GM23338 (cell line): ENCODE measurements at regions not wholly inside any gene's neighbourhood (a gene's known extent, or its start where the extent isn't known, plus 50 kb on each side); places are given as distances from the start of the nearest gene placed in this dataset.

Source experiments
- ATAC-seq: fragments of 200-7000 bp; cut with Tn5 transposase; 3 replicates; pipeline ENCODE4 v1.9.1; 2020
- DNase-seq: peaks from one replicate; pipeline ENCODE4 v3.0.0-alpha.2; 2015; ENCODE audit warnings: low spot score
- H2AFZ ChIP-seq: fragments of 200-600 bp; sonication (generic); 2 replicates; pipeline ENCODE4 v1.8.0; 2016; ENCODE audit warnings: antibody characterized with exemption, mild to moderate bottlenecking, moderate library complexity
- H3F3A ChIP-seq: fragments of 200-600 bp; sonication (generic); replicated peaks from 2 replicates; pipeline ENCODE4 v1.8.0; 2017; ENCODE audit warnings: antibody characterized with exemption, mixed run types, low read depth
- H3K27ac ChIP-seq: fragments of 200-600 bp; sonication (generic); 2 replicates; pipeline ENCODE4 v1.6.1; 2016; ENCODE audit warnings: low read depth
- H3K27me3 ChIP-seq: fragments of 200-600 bp; sonication (generic); 2 replicates; pipeline ENCODE4 v1.8.0; 2016; ENCODE audit warnings: mild to moderate bottlenecking, mixed run types, moderate library complexity; ENCODE audit not compliant: insufficient read depth
- H3K36me3 ChIP-seq: fragments of 200-600 bp; sonication (generic); 2 replicates; pipeline ENCODE4 v1.8.0; 2016; ENCODE audit warnings: mild to moderate bottlenecking; ENCODE audit not compliant: insufficient read depth
- H3K4me1 ChIP-seq: fragments of 200-600 bp; sonication (generic); 2 replicates; pipeline ENCODE4 v1.8.0; 2016; ENCODE audit warnings: mild to moderate bottlenecking, moderate library complexity; ENCODE audit not compliant: insufficient read depth
- H3K4me2 ChIP-seq: fragments of 200-600 bp; sonication (generic); 2 replicates; pipeline ENCODE4 v1.7.1; 2017; ENCODE audit warnings: mixed run types
- H3K4me3 ChIP-seq: fragments of 200-600 bp; sonication (generic); 2 replicates; pipeline ENCODE4 v1.6.1; 2016; ENCODE audit warnings: mixed run types
- H3K79me2 ChIP-seq: fragments of 200-600 bp; sonication (generic); replicated peaks from 2 replicates; pipeline ENCODE4 v1.8.0; 2017; ENCODE audit warnings: mild to moderate bottlenecking; ENCODE audit not compliant: insufficient read depth
- H3K9me2 ChIP-seq: fragments of 200-600 bp; sonication (generic); 2 replicates; pipeline ENCODE4 v1.8.0; 2017; ENCODE audit not compliant: insufficient read depth
- H4K20me1 ChIP-seq: fragments of 200-600 bp; sonication (generic); replicated peaks from 2 replicates; pipeline ENCODE4 v1.8.0; 2017; ENCODE audit warnings: mild to moderate bottlenecking; ENCODE audit not compliant: insufficient read depth
- H3K27ac Mint-ChIP-seq: 2 replicates; pipeline ENCODE4 v1.8.0; 2020; ENCODE audit warnings: inconsistent platforms, mild to moderate bottlenecking, moderate library complexity, mixed read lengths
- H3K27me3 Mint-ChIP-seq: 3 replicates; pipeline ENCODE4 v1.8.0; 2022; ENCODE audit warnings: low read depth, mild to moderate bottlenecking, moderate library complexity, mixed read lengths, inconsistent platforms; ENCODE audit not compliant: insufficient read depth, poor library complexity
- H3K36me3 Mint-ChIP-seq: 3 replicates; pipeline ENCODE4 v1.8.0; 2021; ENCODE audit warnings: low read depth, mild to moderate bottlenecking, inconsistent platforms, moderate library complexity, mixed read lengths
- H3K4me1 Mint-ChIP-seq: 3 replicates; pipeline ENCODE4 v1.8.0; 2020; ENCODE audit warnings: mild to moderate bottlenecking, inconsistent platforms, mixed read lengths
- H3K4me3 Mint-ChIP-seq: 3 replicates; pipeline ENCODE4 v1.8.0; 2021; ENCODE audit warnings: moderate library complexity, mild to moderate bottlenecking, inconsistent platforms, mixed read lengths
- H3K9me3 Mint-ChIP-seq: 3 replicates; pipeline ENCODE4 v1.8.0; 2020; ENCODE audit warnings: moderate library complexity, mild to moderate bottlenecking, inconsistent platforms, mixed read lengths
- CREB1 ChIP-seq: fragments of 250-450 bp; sonication (Bioruptor Pico); IDR thresholded peaks from 2 replicates; pipeline ENCODE4 v1.5.0; 2020; ENCODE audit warnings: low read depth, mild to moderate bottlenecking, moderate library complexity
- CTCF ChIP-seq, 2 experiments: fragments of 200-600 bp in 1 of 2; sonication (generic) in 1 of 2; conservative IDR thresholded peaks; 2 replicates each; pipeline versions ENCODE4 v1.5.1 to v1.6.1; 2016 to 2017; ENCODE audit warnings: antibody characterized with exemption in 2 of 2, low read depth in 2 of 2, mild to moderate bottlenecking in 2 of 2, moderate library complexity in 1 of 2
- ETS1 ChIP-seq: IDR thresholded peaks from 2 replicates; pipeline ENCODE4 v1.6.1; 2016; ENCODE audit warnings: antibody characterized with exemption
- EZH2 ChIP-seq: fragments of 200-600 bp; sonication (generic); IDR thresholded peaks from one replicate; pipeline ENCODE4 v1.8.0; 2017; ENCODE audit warnings: antibody characterized with exemption, mild to moderate bottlenecking, low read depth; ENCODE audit not compliant: unreplicated experiment
- EZH2phosphoT487 ChIP-seq: fragments of 200-600 bp; sonication (generic); IDR thresholded peaks from one replicate; pipeline ENCODE4 v1.8.1; 2018; ENCODE audit warnings: antibody characterized with exemption; ENCODE audit not compliant: unreplicated experiment
- JUNB ChIP-seq: IDR thresholded peaks from one replicate; pipeline ENCODE4 v1.6.1; 2016; ENCODE audit warnings: antibody characterized with exemption; ENCODE audit not compliant: unreplicated experiment
- NANOG ChIP-seq: IDR thresholded peaks from 2 replicates; pipeline ENCODE4 v1.6.1; 2016; ENCODE audit warnings: antibody characterized with exemption, borderline replicate concordance
- POLR2AphosphoS5 ChIP-seq: IDR thresholded peaks from 2 replicates; pipeline ENCODE4 v1.6.1; 2016; ENCODE audit warnings: antibody characterized with exemption, low read depth
- STAT1 ChIP-seq: IDR thresholded peaks from one replicate; pipeline ENCODE4 v1.6.1; 2016; ENCODE audit warnings: antibody characterized with exemption; ENCODE audit not compliant: unreplicated experiment
- ZNF114 ChIP-seq: fragments of 250-450 bp; sonication (Bioruptor Pico); IDR thresholded peaks from 2 replicates; pipeline ENCODE4 v1.5.0; 2020; ENCODE audit warnings: mild to moderate bottlenecking, moderate library complexity
- ZNF331 ChIP-seq: fragments of 250-450 bp; sonication (Bioruptor Pico); IDR thresholded peaks from 2 replicates; pipeline ENCODE4 v1.5.0; 2020; ENCODE audit warnings: low read depth, mild to moderate bottlenecking, moderate library complexity
- ZNF462 ChIP-seq: fragments of 250-450 bp; sonication (Bioruptor Pico); IDR thresholded peaks from 2 replicates; pipeline ENCODE4 v1.5.0; 2020; ENCODE audit warnings: mild to moderate bottlenecking, moderate library complexity
- TF ChIP-seq, protein P1 (sequence below): IDR thresholded peaks from one replicate; pipeline ENCODE4 v1.6.1; 2018; ENCODE audit warnings: antibody characterized with exemption; ENCODE audit not compliant: unreplicated experiment

GRCh38 chr10:28049286-28049685, 50.4 kb upstream of the ODAD2 start:
- Histone ChIP-seq H3K79me2 (no peaks in the 10 kb centered on the region), H3K27ac (no peak overlapping the region), H3K27me3 (no peaks in the 10 kb centered on the region), H3K4me2 (no peak overlapping the region), H4K20me1 (no peaks in the 10 kb centered on the region), H3K4me3 (no peak overlapping the region), H3K36me3 (no peaks in the 10 kb centered on the region), H3K9me2 (no peaks in the 10 kb centered on the region), H3F3A (no peaks in the 10 kb centered on the region), H3K4me1 (no peaks in the 10 kb centered on the region), H2AFZ (no peak overlapping the region)
- Mint-ChIP-seq H3K27ac (no peak overlapping the region), H3K27me3 (no peaks in the 10 kb centered on the region), H3K4me3 (no peak overlapping the region), H3K36me3 (no peaks in the 10 kb centered on the region), H3K9me3 (no peaks in the 10 kb centered on the region), H3K4me1 (no peaks in the 10 kb centered on the region)
- no peak for TF ChIP-seq ETS1
- TF ChIP-seq POLR2AphosphoS5: no peak
- no peak for TF ChIP-seq NANOG
- no peak for TF ChIP-seq EZH2
- no peak for TF ChIP-seq CTCF (conservative IDR thresholded peaks at IDR 0.05; ENCODE audit: low read depth in 2 of 2)
- TF ChIP-seq ZNF462 (CRISPR knock-in tag): no peak
- no peak for TF ChIP-seq ZNF114
- no peak for TF ChIP-seq CREB1
- TF ChIP-seq ZNF331: no peak
- TF ChIP-seq EZH2phosphoT487: no peak
- no peak for TF ChIP-seq STAT1
- TF ChIP-seq JUNB: no peak
- TF ChIP-seq, protein P1, sequence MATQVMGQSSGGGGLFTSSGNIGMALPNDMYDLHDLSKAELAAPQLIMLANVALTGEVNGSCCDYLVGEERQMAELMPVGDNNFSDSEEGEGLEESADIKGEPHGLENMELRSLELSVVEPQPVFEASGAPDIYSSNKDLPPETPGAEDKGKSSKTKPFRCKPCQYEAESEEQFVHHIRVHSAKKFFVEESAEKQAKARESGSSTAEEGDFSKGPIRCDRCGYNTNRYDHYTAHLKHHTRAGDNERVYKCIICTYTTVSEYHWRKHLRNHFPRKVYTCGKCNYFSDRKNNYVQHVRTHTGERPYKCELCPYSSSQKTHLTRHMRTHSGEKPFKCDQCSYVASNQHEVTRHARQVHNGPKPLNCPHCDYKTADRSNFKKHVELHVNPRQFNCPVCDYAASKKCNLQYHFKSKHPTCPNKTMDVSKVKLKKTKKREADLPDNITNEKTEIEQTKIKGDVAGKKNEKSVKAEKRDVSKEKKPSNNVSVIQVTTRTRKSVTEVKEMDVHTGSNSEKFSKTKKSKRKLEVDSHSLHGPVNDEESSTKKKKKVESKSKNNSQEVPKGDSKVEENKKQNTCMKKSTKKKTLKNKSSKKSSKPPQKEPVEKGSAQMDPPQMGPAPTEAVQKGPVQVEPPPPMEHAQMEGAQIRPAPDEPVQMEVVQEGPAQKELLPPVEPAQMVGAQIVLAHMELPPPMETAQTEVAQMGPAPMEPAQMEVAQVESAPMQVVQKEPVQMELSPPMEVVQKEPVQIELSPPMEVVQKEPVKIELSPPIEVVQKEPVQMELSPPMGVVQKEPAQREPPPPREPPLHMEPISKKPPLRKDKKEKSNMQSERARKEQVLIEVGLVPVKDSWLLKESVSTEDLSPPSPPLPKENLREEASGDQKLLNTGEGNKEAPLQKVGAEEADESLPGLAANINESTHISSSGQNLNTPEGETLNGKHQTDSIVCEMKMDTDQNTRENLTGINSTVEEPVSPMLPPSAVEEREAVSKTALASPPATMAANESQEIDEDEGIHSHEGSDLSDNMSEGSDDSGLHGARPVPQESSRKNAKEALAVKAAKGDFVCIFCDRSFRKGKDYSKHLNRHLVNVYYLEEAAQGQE: no peak
- no peak for ATAC-seq
- DNase-seq: no peak
